Colonic mucosa (tissue), 4 donors: ENCODE measurements at regions not wholly inside any gene's neighbourhood (a gene's known extent, or its start where the extent isn't known, plus 50 kb on each side); places are given as distances from the start of the nearest gene placed in this dataset.

Source experiments
- DNase-seq: peaks from one replicate; pipeline ENCODE4 v3.0.0-alpha.2; 2020
- H3K27ac ChIP-seq: fragments of 200-600 bp; one replicate; pipeline ENCODE4 v1.8.0; 2021
- H3K27me3 ChIP-seq: fragments of 200-600 bp; one replicate; pipeline ENCODE4 v1.8.0; 2021
- H3K36me3 ChIP-seq: fragments of 200-600 bp; one replicate; pipeline ENCODE4 v1.8.0; 2021
- H3K4me1 ChIP-seq: fragments of 200-600 bp; one replicate; pipeline ENCODE4 v1.8.0; 2021; ENCODE audit warnings: mild to moderate bottlenecking
- H3K4me3 ChIP-seq: fragments of 200-600 bp; one replicate; pipeline ENCODE4 v1.8.0; 2021
- H3K9ac ChIP-seq, 2 donors: one replicate each; pipeline ENCODE4 v1.7.0; 2013; ENCODE audit warnings: control low read depth in 2 of 2, low read depth in 2 of 2, low read length in 2 of 2
- H3K9me3 ChIP-seq: fragments of 200-600 bp; one replicate; pipeline ENCODE4 v1.8.0; 2021
- CTCF ChIP-seq: fragments of 200-600 bp; IDR thresholded peaks from one replicate; pipeline ENCODE4 v1.8.0; 2022; ENCODE audit warnings: antibody characterized with exemption, mild to moderate bottlenecking
- intact Hi-C: fragments of 100-400 bp; cut with DNase I; formaldehyde crosslinking; loops from one replicate; pipeline ENCODE4 v1.14.1; 2022
- donor health status: healthy.
- donor health status: DM: no; HTN: no; CAD: no.
- donor health status: DM: no; HTN: no; CAD: no.

GRCh38 chr16:73853968-73854367 lies 442.6 kb upstream of the PSMD7 start:
- Histone ChIP-seq H3K27me3 (no peaks in the 10 kb centered on the region), H3K27ac (peak overlapping the region; percentile 7), H3K4me3 (no peak overlapping the region), H3K36me3 (no peaks in the 10 kb centered on the region), H3K9ac (no peak overlapping the region), H3K9me3 (no peaks in the 10 kb centered on the region), H3K4me1 (no peaks in the 10 kb centered on the region)
- no peak for DNase-seq
- intact Hi-C loops = no loop called here
- TF ChIP-seq CTCF = no peak

GRCh38 chr16:73852561-73852960 lies 444.1 kb upstream of the PSMD7 start:
- TF ChIP-seq CTCF = no peak
- no peak overlapping the region for H3K4me3 ChIP-seq
- H3K9ac ChIP-seq = no peak overlapping the region
- intact Hi-C loops = no loop called here
- no peak for DNase-seq
- H3K9me3 ChIP-seq = no peaks in the 10 kb centered on the region
- no peaks in the 10 kb centered on the region for H3K27me3 ChIP-seq
- H3K36me3 ChIP-seq = no peaks in the 10 kb centered on the region
- no peaks in the 10 kb centered on the region for H3K4me1 ChIP-seq
- no peak overlapping the region for H3K27ac ChIP-seq

DNA sequence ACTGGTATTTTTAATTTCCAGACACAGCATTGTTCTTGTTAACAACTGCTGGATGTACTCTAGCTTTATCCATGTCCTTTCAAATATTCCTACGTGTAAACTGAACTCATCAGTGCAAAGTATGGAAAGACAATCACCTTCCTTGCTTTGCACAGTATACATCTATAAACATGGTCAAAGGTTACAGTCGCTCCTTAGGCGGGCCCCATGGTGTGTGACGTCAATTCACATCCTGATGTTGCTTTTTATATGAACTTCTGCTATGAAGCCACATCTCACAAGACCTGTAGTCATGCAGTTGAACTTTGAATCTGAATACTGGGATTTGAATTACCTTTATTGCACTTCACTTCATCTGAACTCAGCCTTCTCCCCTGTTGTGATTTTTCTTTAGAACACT lies 447.6 kb upstream of the PSMD7 start:
- H3K4me3 ChIP-seq = no peak overlapping the region
- no peak overlapping the region for H3K9ac ChIP-seq
- TF ChIP-seq CTCF = no peak
- H3K4me1 ChIP-seq = no peaks in the 10 kb centered on the region
- DNase-seq = peak; percentile 78
- peak overlapping the region; percentile 80 for H3K27ac ChIP-seq
- no peaks in the 10 kb centered on the region for H3K27me3 ChIP-seq
- no peaks in the 10 kb centered on the region for H3K36me3 ChIP-seq
- intact Hi-C loops = no loop called here
- no peaks in the 10 kb centered on the region for H3K9me3 ChIP-seq

- Histone ChIP-seq H3K9ac (no peak overlapping the region), H3K36me3 (no peaks in the 10 kb centered on the region), H3K27me3 (no peaks in the 10 kb centered on the region), H3K9me3 (no peaks in the 10 kb centered on the region), H3K4me1 (no peaks in the 10 kb centered on the region), H3K4me3 (no peak overlapping the region), H3K27ac (no peak overlapping the region)
- DNase-seq = no peak
- no peak for TF ChIP-seq CTCF
- intact Hi-C loops = no loop called here
Observed at GRCh38 chr16:73847090-73847489, 449.5 kb upstream of the PSMD7 start.

GRCh38 chr16:73846356-73846755 lies 450.3 kb upstream of the PSMD7 start:
- intact Hi-C loops = no loop called here

More at GRCh38 chr16:73846356-73846755, 450.3 kb upstream of the PSMD7 start:
- no peak for TF ChIP-seq CTCF
- Histone ChIP-seq H3K4me1 (no peaks in the 10 kb centered on the region), H3K27me3 (no peaks in the 10 kb centered on the region), H3K36me3 (no peaks in the 10 kb centered on the region), H3K4me3 (no peak overlapping the region), H3K27ac (no peak overlapping the region), H3K9me3 (no peaks in the 10 kb centered on the region), H3K9ac (no peak overlapping the region)
- no peak for DNase-seq
